GM19467 (cell line): ENCODE measurements at regions not wholly inside any gene's neighbourhood (a gene's known extent, or its start where the extent isn't known, plus 50 kb on each side); places are given as distances from the start of the nearest gene placed in this dataset.

ENCODE experiments used
- ATAC-seq: cut with Tn5 transposase; IDR thresholded peaks from one replicate; pipeline ENCODE4 v1.9.1; 2021; ENCODE audit warnings: mild to moderate bottlenecking, moderate library complexity; ENCODE audit not compliant: unreplicated experiment

GRCh38 chr13:53788286-53788685 lies 759.7 kb downstream of the OLFM4 start:
- no peak for ATAC-seq

GRCh38 chr13:53800011-53800410 lies 771.4 kb downstream of the OLFM4 start:
- no peak for ATAC-seq

GRCh38 chr13:53807251-53807834 lies 778.7 kb downstream of the OLFM4 start:
- no peak for ATAC-seq

- ATAC-seq: no peak
Observed at GRCh38 chr13:53821632-53822031, 793.0 kb downstream of the OLFM4 start.

- ATAC-seq: no peak
Observed at GRCh38 chr13:53822136-53822535, 793.5 kb downstream of the OLFM4 start.

GRCh38 chr13:53839461-53839860 lies 810.8 kb downstream of the OLFM4 start:
- ATAC-seq: no peak

GRCh38 chr13:53844473-53845146 lies 816.0 kb downstream of the OLFM4 start:
- no peak for ATAC-seq

GRCh38 chr13:53847502-53847901 lies 818.9 kb downstream of the OLFM4 start:
- no peak for ATAC-seq

- ATAC-seq: no peak
Observed at GRCh38 chr13:53848366-53848961, 819.9 kb downstream of the OLFM4 start.

- ATAC-seq: no peak
Observed at GRCh38 chr13:53854321-53854720, 825.7 kb downstream of the OLFM4 start.

GRCh38 chr13:53856573-53857195 lies 828.1 kb downstream of the OLFM4 start:
- no peak for ATAC-seq

GRCh38 chr13:53863520-53863919 lies 834.9 kb downstream of the OLFM4 start:
- ATAC-seq: no peak

GRCh38 chr13:53873558-53873957 lies 844.9 kb downstream of the OLFM4 start:
- ATAC-seq: no peak

- ATAC-seq: no peak
Observed at GRCh38 chr13:53878861-53879260, 850.2 kb downstream of the OLFM4 start.

GRCh38 chr13:53885997-53886396 lies 857.4 kb downstream of the OLFM4 start:
- ATAC-seq: no peak

GRCh38 chr13:53890696-53891095 lies 862.1 kb downstream of the OLFM4 start:
- no peak for ATAC-seq

- ATAC-seq: no peak
Observed at GRCh38 chr13:53901593-53901992, 873.0 kb downstream of the OLFM4 start.

GRCh38 chr13:53907891-53908290 lies 879.3 kb downstream of the OLFM4 start:
- no peak for ATAC-seq

- no peak for ATAC-seq
Observed at GRCh38 chr13:53920916-53921315, 892.3 kb downstream of the OLFM4 start.

GRCh38 chr13:53921473-53921872 lies 892.9 kb downstream of the OLFM4 start:
- no peak for ATAC-seq

GRCh38 chr13:53941588-53942190 lies 913.1 kb downstream of the OLFM4 start:
- ATAC-seq: no peak

- no peak for ATAC-seq
Observed at GRCh38 chr13:53946500-53946899, 917.9 kb downstream of the OLFM4 start.
